Astrocyte (in vitro differentiated cells and primary cell): ENCODE measurements at regions not wholly inside any gene's neighbourhood (a gene's known extent, or its start where the extent isn't known, plus 50 kb on each side); places are given as distances from the start of the nearest gene placed in this dataset.

Experiments
- EZH2 ChIP-seq: IDR thresholded peaks from 2 replicates; pipeline ENCODE4 v1.6.1; 2012; ENCODE audit warnings: mild to moderate bottlenecking, low read length, inconsistent platforms; ENCODE audit not compliant: insufficient read depth
- TF ChIP-seq, protein P1 (sequence below): IDR thresholded peaks from 2 replicates; pipeline ENCODE4 v1.5.1; 2011; ENCODE audit warnings: low read depth, mild to moderate bottlenecking, inconsistent platforms, low read length, moderate library complexity; ENCODE audit not compliant: insufficient read depth

DNA sequence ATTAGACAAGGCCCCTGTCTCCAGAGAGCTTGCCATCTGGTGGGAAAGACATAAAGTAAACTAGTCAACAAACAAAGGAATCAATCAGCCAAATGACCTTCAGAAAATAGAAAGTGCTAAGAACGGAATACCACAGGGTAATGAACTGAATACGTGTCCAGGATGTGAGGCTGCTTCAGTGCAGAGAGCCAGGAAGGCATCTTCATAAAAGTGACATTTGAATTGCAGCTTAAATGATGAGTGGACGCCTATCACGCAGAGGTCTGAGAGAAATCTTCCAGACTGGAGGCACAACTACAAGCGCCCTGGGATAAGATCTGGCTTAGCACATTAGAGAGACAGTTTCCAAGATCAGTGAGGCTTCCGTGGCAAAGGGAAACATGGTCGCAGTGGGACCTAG lies 574.1 kb upstream of the CDH8 start:
- TF ChIP-seq EZH2, result no peak
- TF ChIP-seq, protein P1, sequence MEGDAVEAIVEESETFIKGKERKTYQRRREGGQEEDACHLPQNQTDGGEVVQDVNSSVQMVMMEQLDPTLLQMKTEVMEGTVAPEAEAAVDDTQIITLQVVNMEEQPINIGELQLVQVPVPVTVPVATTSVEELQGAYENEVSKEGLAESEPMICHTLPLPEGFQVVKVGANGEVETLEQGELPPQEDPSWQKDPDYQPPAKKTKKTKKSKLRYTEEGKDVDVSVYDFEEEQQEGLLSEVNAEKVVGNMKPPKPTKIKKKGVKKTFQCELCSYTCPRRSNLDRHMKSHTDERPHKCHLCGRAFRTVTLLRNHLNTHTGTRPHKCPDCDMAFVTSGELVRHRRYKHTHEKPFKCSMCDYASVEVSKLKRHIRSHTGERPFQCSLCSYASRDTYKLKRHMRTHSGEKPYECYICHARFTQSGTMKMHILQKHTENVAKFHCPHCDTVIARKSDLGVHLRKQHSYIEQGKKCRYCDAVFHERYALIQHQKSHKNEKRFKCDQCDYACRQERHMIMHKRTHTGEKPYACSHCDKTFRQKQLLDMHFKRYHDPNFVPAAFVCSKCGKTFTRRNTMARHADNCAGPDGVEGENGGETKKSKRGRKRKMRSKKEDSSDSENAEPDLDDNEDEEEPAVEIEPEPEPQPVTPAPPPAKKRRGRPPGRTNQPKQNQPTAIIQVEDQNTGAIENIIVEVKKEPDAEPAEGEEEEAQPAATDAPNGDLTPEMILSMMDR, result no peak
